ENCODE measurements at regions not wholly inside any gene's neighbourhood (a gene's known extent, or its start where the extent isn't known, plus 50 kb on each side); places are given as distances from the start of the nearest gene placed in this dataset.

DNA sequence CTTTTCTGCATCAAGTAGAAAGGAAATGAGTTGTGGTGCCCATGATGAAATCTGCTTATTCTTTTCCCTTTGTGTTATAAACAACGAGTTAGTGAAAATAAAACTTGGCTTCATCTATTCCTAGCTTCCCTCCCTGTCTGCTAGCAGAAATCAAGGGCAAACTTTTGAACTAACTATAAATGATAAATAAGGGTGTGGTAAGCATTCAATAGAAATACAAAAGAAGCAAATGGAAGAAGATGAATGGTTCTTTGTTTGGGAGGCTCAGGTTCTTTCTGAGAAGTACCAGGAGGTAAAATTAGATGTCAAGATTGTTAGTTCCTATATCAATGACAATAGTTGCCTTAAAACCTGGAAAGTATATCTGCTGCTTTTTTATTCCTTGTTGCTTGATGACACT is 275.3 kb upstream of the PRR20A start (continued):
- TF ChIP-seq MLX (CRISPR knock-in tag; IDR thresholded peaks at IDR 0.05), result no peak
- TF ChIP-seq, protein P1, sequence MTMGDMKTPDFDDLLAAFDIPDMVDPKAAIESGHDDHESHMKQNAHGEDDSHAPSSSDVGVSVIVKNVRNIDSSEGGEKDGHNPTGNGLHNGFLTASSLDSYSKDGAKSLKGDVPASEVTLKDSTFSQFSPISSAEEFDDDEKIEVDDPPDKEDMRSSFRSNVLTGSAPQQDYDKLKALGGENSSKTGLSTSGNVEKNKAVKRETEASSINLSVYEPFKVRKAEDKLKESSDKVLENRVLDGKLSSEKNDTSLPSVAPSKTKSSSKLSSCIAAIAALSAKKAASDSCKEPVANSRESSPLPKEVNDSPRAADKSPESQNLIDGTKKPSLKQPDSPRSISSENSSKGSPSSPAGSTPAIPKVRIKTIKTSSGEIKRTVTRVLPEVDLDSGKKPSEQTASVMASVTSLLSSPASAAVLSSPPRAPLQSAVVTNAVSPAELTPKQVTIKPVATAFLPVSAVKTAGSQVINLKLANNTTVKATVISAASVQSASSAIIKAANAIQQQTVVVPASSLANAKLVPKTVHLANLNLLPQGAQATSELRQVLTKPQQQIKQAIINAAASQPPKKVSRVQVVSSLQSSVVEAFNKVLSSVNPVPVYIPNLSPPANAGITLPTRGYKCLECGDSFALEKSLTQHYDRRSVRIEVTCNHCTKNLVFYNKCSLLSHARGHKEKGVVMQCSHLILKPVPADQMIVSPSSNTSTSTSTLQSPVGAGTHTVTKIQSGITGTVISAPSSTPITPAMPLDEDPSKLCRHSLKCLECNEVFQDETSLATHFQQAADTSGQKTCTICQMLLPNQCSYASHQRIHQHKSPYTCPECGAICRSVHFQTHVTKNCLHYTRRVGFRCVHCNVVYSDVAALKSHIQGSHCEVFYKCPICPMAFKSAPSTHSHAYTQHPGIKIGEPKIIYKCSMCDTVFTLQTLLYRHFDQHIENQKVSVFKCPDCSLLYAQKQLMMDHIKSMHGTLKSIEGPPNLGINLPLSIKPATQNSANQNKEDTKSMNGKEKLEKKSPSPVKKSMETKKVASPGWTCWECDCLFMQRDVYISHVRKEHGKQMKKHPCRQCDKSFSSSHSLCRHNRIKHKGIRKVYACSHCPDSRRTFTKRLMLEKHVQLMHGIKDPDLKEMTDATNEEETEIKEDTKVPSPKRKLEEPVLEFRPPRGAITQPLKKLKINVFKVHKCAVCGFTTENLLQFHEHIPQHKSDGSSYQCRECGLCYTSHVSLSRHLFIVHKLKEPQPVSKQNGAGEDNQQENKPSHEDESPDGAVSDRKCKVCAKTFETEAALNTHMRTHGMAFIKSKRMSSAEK (CRISPR knock-in tag; IDR thresholded peaks at IDR 0.05; ENCODE audit: borderline replicate concordance), result no peak
- TF ChIP-seq GRHL2 (CRISPR knock-in tag; IDR thresholded peaks at IDR 0.05; ENCODE audit: insufficient replicate concordance, severe bottlenecking), result no peak
- TF ChIP-seq ATF1 (CRISPR knock-in tag; IDR thresholded peaks at IDR 0.05), result no peak

DNA sequence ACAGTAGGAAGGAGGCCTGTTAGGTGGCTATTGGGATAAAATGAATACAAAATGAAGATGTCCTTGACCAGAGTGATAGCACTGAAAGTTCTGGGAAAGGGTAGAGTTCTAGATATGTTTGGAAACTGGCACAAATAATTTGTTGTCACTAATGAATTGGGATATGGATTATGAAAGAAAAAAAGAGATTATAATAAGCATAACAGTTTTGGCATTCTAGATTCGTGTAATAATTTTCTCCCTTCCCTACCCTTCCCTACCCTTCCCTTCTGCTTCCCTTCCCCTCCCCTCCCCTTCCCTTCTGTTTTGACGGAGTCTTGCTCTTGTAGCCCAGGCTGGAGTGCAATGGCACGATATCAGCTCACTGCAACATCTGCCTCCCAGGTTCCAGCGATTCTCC is 271.0 kb upstream of the PRR20A start:
- H3K36me3 Mint-ChIP-seq, result no peaks in the 10 kb centered on the region
- TF ChIP-seq MAX (CRISPR knock-in tag; IDR thresholded peaks at IDR 0.05) (no peak), PRRX2 (CRISPR knock-in tag; IDR thresholded peaks at IDR 0.05) (no peak), GTF2I (CRISPR knock-in tag; conservative IDR thresholded peaks at IDR 0.05) (no peak), ZNF138 (CRISPR knock-in tag; conservative IDR thresholded peaks at IDR 0.05) (no peak), GABPB1 (CRISPR knock-in tag; IDR thresholded peaks at IDR 0.05) (no peak), IRF2 (CRISPR knock-in tag; IDR thresholded peaks at IDR 0.05; ENCODE audit: borderline replicate concordance, low read depth) (no peak), USF1 (CRISPR knock-in tag; IDR thresholded peaks at IDR 0.05) (no peak), E2F5 (CRISPR knock-in tag; IDR thresholded peaks at IDR 0.05) (no peak)
- TF ChIP-seq, protein P2, sequence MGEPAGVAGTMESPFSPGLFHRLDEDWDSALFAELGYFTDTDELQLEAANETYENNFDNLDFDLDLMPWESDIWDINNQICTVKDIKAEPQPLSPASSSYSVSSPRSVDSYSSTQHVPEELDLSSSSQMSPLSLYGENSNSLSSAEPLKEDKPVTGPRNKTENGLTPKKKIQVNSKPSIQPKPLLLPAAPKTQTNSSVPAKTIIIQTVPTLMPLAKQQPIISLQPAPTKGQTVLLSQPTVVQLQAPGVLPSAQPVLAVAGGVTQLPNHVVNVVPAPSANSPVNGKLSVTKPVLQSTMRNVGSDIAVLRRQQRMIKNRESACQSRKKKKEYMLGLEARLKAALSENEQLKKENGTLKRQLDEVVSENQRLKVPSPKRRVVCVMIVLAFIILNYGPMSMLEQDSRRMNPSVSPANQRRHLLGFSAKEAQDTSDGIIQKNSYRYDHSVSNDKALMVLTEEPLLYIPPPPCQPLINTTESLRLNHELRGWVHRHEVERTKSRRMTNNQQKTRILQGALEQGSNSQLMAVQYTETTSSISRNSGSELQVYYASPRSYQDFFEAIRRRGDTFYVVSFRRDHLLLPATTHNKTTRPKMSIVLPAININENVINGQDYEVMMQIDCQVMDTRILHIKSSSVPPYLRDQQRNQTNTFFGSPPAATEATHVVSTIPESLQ (CRISPR knock-in tag; IDR thresholded peaks at IDR 0.05), result no peak
- no peak for DNase-seq (ENCODE audit: low spot score)
- CTCF ChIA-PET, result no interaction called here
- no peak for ATAC-seq
- H3K4me3 Mint-ChIP-seq, result no peak overlapping the region
- no peaks in the 10 kb centered on the region for H3K27me3 Mint-ChIP-seq (ENCODE audit: low read depth)
- POLR2A ChIA-PET, result no interaction called here
- no peak overlapping the region for H3K27ac Mint-ChIP-seq
- H3K9me3 Mint-ChIP-seq, result peaks cover 4% of the 10 kb centered on the region; the same call in 1 of the 2 replicates
- H3K4me1 Mint-ChIP-seq, result peaks cover 3% of the 10 kb centered on the region; the same call in 1 of the 2 replicates

- TF ChIP-seq KAT7 (CRISPR knock-in tag; IDR thresholded peaks at IDR 0.05; ENCODE audit: borderline replicate concordance), result no peak
- TF ChIP-seq FOXP1 (CRISPR knock-in tag; IDR thresholded peaks at IDR 0.05; ENCODE audit: borderline replicate concordance), result no peak
- TF ChIP-seq SMAD3 (CRISPR knock-in tag; IDR thresholded peaks at IDR 0.05; ENCODE audit: borderline replicate concordance), result no peak
- no peak for TF ChIP-seq GTF2I (CRISPR knock-in tag; conservative IDR thresholded peaks at IDR 0.05)
- no peak for TF ChIP-seq CDX4 (CRISPR knock-in tag; IDR thresholded peaks at IDR 0.05; ENCODE audit: borderline replicate concordance)
- no peak for TF ChIP-seq NR3C1 (CRISPR knock-in tag; conservative IDR thresholded peaks at IDR 0.05; ENCODE audit: low read depth)
- no peak for TF ChIP-seq MLX (CRISPR knock-in tag; IDR thresholded peaks at IDR 0.05)
- POLR2A ChIA-PET, result no interaction called here
- Mint-ChIP-seq H3K27ac (no peak overlapping the region), H3K27me3 (ENCODE audit: low read depth) (peaks cover 2% of the 10 kb centered on the region; the same call in 1 of the 2 replicates), H3K9me3 (peaks cover 18% of the 10 kb centered on the region), H3K4me1 (no peaks in the 10 kb centered on the region), H3K4me3 (no peak overlapping the region), H3K36me3 (peaks cover 11% of the 10 kb centered on the region)
- ATAC-seq (no peak), DNase-seq (ENCODE audit: low spot score) (no peak)
- CTCF ChIA-PET, result no interaction called here
Observed at GRCh38 chr13:56886398-56886797, 254.3 kb upstream of the PRR20A start.
